Tibial artery (tissue), 4 donors: ENCODE measurements at regions not wholly inside any gene's neighbourhood (a gene's known extent, or its start where the extent isn't known, plus 50 kb on each side); places are given as distances from the start of the nearest gene placed in this dataset.
A peak's percentile ranks its signal among the peaks of the same experiment; 100 is the strongest.

Source experiments
- DNase-seq, 2 donors: peaks; one replicate each; pipeline ENCODE4 v3.0.0-alpha.2; 2019
- H3K27ac ChIP-seq, 2 donors: fragments of 200-600 bp; sonication (generic) in 1 of 2; 1 replicate in 1 of 2; 2 replicates in 1 of 2; pipeline ENCODE4 v1.5.1; 2018 to 2019; ENCODE audit warnings: mild to moderate bottlenecking in 1 of 2
- H3K27me3 ChIP-seq, 2 donors: fragments of 200-600 bp; sonication (generic) in 1 of 2; one replicate each; pipeline versions ENCODE4 v1.5.1 to v1.6.0; 2016 to 2019
- H3K36me3 ChIP-seq, 3 donors: fragments of 200-600 bp; sonication (generic) in 2 of 3; one replicate each; pipeline ENCODE4 v1.5.1; 2016 to 2019; ENCODE audit warnings: mild to moderate bottlenecking in 2 of 3
- H3K4me1 ChIP-seq, 4 donors: fragments of 200-600 bp; sonication (generic) in 2 of 4; 1 replicate in 3 of 4; 2 replicates in 1 of 4; pipeline ENCODE4 v1.5.1; 2016 to 2019
- H3K4me3 ChIP-seq, 2 donors: fragments of 200-600 bp; sonication (generic) in 1 of 2; 1 replicate in 1 of 2; 2 replicates in 1 of 2; pipeline ENCODE4 v1.5.1; 2018 to 2019; ENCODE audit warnings: mild to moderate bottlenecking in 2 of 2
- H3K9me3 ChIP-seq, 3 donors: fragments of 200-600 bp; sonication (generic) in 1 of 3; one replicate each; pipeline ENCODE4 v1.5.1; 2016 to 2019
- intact Hi-C: fragments of 100-400 bp; cut with DNase I; formaldehyde crosslinking; loops from one replicate; pipeline ENCODE4 v1.15.0; 2023; ENCODE audit warnings: low total_unique reads
- TF ChIP-seq, protein P1 (sequence below), 2 experiments: fragments of 200-600 bp in 1 of 2; fragments of 450-650 bp in 1 of 2; IDR thresholded peaks; one replicate each; pipeline ENCODE4 v1.5.1; 2017 to 2019; ENCODE audit warnings: antibody characterized with exemption in 2 of 2, mild to moderate bottlenecking in 1 of 2, moderate library complexity in 1 of 2

GRCh38 chr2:120887741-120888231 lies 152.1 kb downstream of the GLI2 start:
- Histone ChIP-seq H3K9me3 (no peaks in the 10 kb centered on the region), H3K27ac (no peak overlapping the region), H3K4me3 (no peak overlapping the region), H3K4me1 (peaks cover 0 to 4% (median 3%) of the 10 kb centered on the region in 4 donors), H3K27me3 (no peaks in the 10 kb centered on the region), H3K36me3 (no peaks in the 10 kb centered on the region)
- intact Hi-C loops, result no loop called here
- TF ChIP-seq, protein P1, sequence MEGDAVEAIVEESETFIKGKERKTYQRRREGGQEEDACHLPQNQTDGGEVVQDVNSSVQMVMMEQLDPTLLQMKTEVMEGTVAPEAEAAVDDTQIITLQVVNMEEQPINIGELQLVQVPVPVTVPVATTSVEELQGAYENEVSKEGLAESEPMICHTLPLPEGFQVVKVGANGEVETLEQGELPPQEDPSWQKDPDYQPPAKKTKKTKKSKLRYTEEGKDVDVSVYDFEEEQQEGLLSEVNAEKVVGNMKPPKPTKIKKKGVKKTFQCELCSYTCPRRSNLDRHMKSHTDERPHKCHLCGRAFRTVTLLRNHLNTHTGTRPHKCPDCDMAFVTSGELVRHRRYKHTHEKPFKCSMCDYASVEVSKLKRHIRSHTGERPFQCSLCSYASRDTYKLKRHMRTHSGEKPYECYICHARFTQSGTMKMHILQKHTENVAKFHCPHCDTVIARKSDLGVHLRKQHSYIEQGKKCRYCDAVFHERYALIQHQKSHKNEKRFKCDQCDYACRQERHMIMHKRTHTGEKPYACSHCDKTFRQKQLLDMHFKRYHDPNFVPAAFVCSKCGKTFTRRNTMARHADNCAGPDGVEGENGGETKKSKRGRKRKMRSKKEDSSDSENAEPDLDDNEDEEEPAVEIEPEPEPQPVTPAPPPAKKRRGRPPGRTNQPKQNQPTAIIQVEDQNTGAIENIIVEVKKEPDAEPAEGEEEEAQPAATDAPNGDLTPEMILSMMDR (IDR thresholded peaks at IDR 0.05), result no peak
- DNase-seq, result no peak

- TF ChIP-seq, protein P1 (IDR thresholded peaks at IDR 0.05), result no peak
- intact Hi-C loops, result no loop called here
These were observed 153.2 kb downstream of the GLI2 start for GRCh38 chr2:120888851-120889250.

DNA sequence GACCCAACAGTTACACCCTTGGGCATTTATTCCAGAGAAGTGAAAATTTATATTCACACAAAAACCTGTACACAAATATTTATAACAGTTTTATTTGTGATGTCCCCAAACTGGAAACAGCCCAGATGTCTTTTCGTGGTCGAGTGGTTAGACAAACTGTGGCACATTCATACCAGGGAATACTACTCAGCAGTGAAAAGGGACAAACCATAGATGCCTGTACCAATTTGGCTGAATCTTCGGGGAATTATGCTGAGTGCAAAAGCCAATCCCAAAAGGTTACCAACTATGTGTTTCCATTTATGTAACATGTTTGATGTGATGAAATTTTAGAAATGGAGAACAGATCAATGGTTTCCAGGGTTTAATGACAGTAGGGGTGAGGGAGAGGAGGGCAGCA lies 154.3 kb downstream of the GLI2 start:
- peaks cover 0 to 18% (median 15%) of the 10 kb centered on the region in 4 donors for H3K4me1 ChIP-seq
- no peak overlapping the region for H3K27ac ChIP-seq

More at GRCh38 chr2:120888851-120889250, 153.2 kb downstream of the GLI2 start:
- H3K9me3 ChIP-seq, result no peaks in the 10 kb centered on the region
- no peaks in the 10 kb centered on the region for H3K36me3 ChIP-seq
- H3K27me3 ChIP-seq, result no peaks in the 10 kb centered on the region
- DNase-seq, result no peak
- H3K27ac ChIP-seq, result no peak overlapping the region
- H3K4me1 ChIP-seq, result peaks cover 0 to 15% (median 12%) of the 10 kb centered on the region in 4 donors
- no peak overlapping the region for H3K4me3 ChIP-seq

DNA sequence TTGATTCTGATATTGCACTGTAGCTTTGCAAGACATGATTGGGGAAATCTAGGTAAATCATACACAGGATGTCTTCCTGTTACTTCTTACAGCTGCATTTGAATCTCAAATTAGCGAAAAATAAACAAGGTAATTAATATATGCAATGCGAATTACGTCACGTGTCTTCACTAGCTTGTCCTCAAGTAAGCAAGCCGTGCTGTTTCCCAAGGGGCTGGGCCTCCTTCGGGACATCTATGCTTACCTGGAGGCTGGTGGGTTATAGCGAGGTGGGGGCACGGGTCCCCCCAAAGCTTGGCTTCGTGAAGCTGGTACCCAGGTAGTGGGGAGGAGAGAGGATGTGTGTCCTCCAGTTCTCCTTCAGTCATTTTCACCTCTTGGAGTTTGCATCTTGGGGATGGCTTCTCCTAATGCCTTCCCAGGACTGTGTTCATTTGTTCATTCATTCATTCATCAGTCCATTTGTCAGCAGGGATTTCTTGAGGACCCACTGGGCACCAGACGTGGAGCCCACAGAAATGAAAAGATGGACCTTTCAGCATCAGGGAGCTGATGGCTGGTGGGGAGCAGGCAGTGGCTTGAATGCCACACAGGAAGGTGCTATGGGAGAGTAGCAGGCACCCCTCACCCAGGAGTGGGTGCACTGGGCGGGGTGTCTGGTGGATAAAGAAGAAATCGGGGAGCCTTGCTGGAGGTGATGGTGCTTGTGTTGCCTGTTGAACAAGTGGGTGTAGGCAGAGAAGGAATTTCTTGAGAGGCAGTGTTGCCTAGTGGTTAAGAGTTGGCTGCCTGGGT lies 155.1 kb downstream of the GLI2 start:
- Histone ChIP-seq H3K27me3 (no peaks in the 10 kb centered on the region), H3K27ac (no peak overlapping the region), H3K4me1 (peaks cover 0 to 20% (median 15%) of the 10 kb centered on the region in 4 donors), H3K9me3 (no peaks in the 10 kb centered on the region), H3K4me3 (no peak overlapping the region), H3K36me3 (no peaks in the 10 kb centered on the region)
- TF ChIP-seq, protein P1 (IDR thresholded peaks at IDR 0.05), result no peak
- no peak for DNase-seq
- intact Hi-C loops, result loop anchor here (2.0 kb wide), 1 partner anchor 14 kb away; no protein-coding TSS in a partner anchor

More for the DNA sequence above, 154.3 kb downstream of the GLI2 start:
- TF ChIP-seq, protein P1 (IDR thresholded peaks at IDR 0.05), result no peak
- Histone ChIP-seq H3K9me3 (no peaks in the 10 kb centered on the region), H3K36me3 (no peaks in the 10 kb centered on the region), H3K4me3 (no peak overlapping the region), H3K27me3 (no peaks in the 10 kb centered on the region)
- intact Hi-C loops, result loop anchor here (2.0 kb wide), 1 partner anchor 15 kb away; no protein-coding TSS in a partner anchor
- no peak for DNase-seq

- TF ChIP-seq, protein P1 (IDR thresholded peaks at IDR 0.05), result no peak
- Histone ChIP-seq H3K27ac (peak overlapping the region; percentile 68 to 78), H3K4me3 (no peak overlapping the region)
These were observed 156.8 kb downstream of the GLI2 start for GRCh38 chr2:120892271-120892966.

More at GRCh38 chr2:120892271-120892966, 156.8 kb downstream of the GLI2 start:
- DNase-seq, result no peak
- intact Hi-C loops, result no loop called here
- H3K36me3 ChIP-seq, result no peaks in the 10 kb centered on the region
- no peaks in the 10 kb centered on the region for H3K9me3 ChIP-seq
- H3K27me3 ChIP-seq, result no peaks in the 10 kb centered on the region
- peaks cover 0 to 20% (median 15%) of the 10 kb centered on the region in 4 donors for H3K4me1 ChIP-seq
